GM21717 (cell line): ENCODE measurements at regions not wholly inside any gene's neighbourhood (a gene's known extent, or its start where the extent isn't known, plus 50 kb on each side); places are given as distances from the start of the nearest gene placed in this dataset.

Experiments used
- ATAC-seq: cut with Tn5 transposase; IDR thresholded peaks from one replicate; pipeline ENCODE4 v1.9.1; 2021; ENCODE audit warnings: mild to moderate bottlenecking, moderate library complexity; ENCODE audit not compliant: unreplicated experiment

- no peak for ATAC-seq
These were observed 95.8 kb upstream of the TGFBR2 start for GRCh38 chr3:30510596-30510995.

- no peak for ATAC-seq
These were observed 94.7 kb upstream of the TGFBR2 start for GRCh38 chr3:30511524-30512251.

- no peak for ATAC-seq
These were observed 93.8 kb upstream of the TGFBR2 start for GRCh38 chr3:30512576-30512975.

GRCh38 chr3:30513374-30514152 is 92.8 kb upstream of the TGFBR2 start:
- ATAC-seq, result no peak

- ATAC-seq, result no peak
These were observed 90.2 kb upstream of the TGFBR2 start for GRCh38 chr3:30516238-30516637.

- ATAC-seq, result no peak
These were observed 88.1 kb upstream of the TGFBR2 start for GRCh38 chr3:30518181-30518864.

GRCh38 chr3:30518872-30519271 is 87.5 kb upstream of the TGFBR2 start:
- no peak for ATAC-seq

- ATAC-seq, result no peak
These were observed 85.7 kb upstream of the TGFBR2 start for GRCh38 chr3:30520699-30521098.

GRCh38 chr3:30521156-30521715 is 85.2 kb upstream of the TGFBR2 start:
- no peak for ATAC-seq

- ATAC-seq, result no peak
These were observed 83.9 kb upstream of the TGFBR2 start for GRCh38 chr3:30522476-30522875.

- ATAC-seq, result no peak
These were observed 83.0 kb upstream of the TGFBR2 start for GRCh38 chr3:30523366-30523765.

GRCh38 chr3:30524357-30525040 is 81.9 kb upstream of the TGFBR2 start:
- no peak for ATAC-seq

GRCh38 chr3:30526031-30526430 is 80.4 kb upstream of the TGFBR2 start:
- ATAC-seq, result no peak

GRCh38 chr3:30527186-30527585 is 79.2 kb upstream of the TGFBR2 start:
- ATAC-seq, result no peak

GRCh38 chr3:30527720-30528119 is 78.7 kb upstream of the TGFBR2 start:
- ATAC-seq, result no peak

- ATAC-seq, result no peak
These were observed 76.3 kb upstream of the TGFBR2 start for GRCh38 chr3:30530084-30530483.

- no peak for ATAC-seq
These were observed 75.3 kb upstream of the TGFBR2 start for GRCh38 chr3:30531017-30531570.

- no peak for ATAC-seq
These were observed 70.9 kb upstream of the TGFBR2 start for GRCh38 chr3:30535525-30535924.

- no peak for ATAC-seq
These were observed 67.6 kb upstream of the TGFBR2 start for GRCh38 chr3:30538791-30539190.

- ATAC-seq, result no peak
These were observed 67.2 kb upstream of the TGFBR2 start for GRCh38 chr3:30539206-30539605.

- no peak for ATAC-seq
These were observed 66.6 kb upstream of the TGFBR2 start for GRCh38 chr3:30539772-30540171.
